ENCODE measurements at regions not wholly inside any gene's neighbourhood (a gene's known extent, or its start where the extent isn't known, plus 50 kb on each side); places are given as distances from the start of the nearest gene placed in this dataset.

GRCh38 chr21:23316190-23316589 is 2291.1 kb downstream of the MRPL39 start:
- no peak overlapping the region for H3K27ac ChIP-seq
- no peaks in the 10 kb centered on the region for H3K4me1 ChIP-seq
- H3K9me3 ChIP-seq: no peaks in the 10 kb centered on the region
- no peak for TF ChIP-seq POLR2AphosphoS5 (IDR thresholded peaks at IDR 0.05)
- no peak for TF ChIP-seq EP300 (IDR thresholded peaks at IDR 0.05)
- TF ChIP-seq POLR2A (IDR thresholded peaks at IDR 0.05): no peak
- no peak for TF ChIP-seq CTCF (IDR thresholded peaks at IDR 0.05)
- ATAC-seq: no peak
- H3K27me3 ChIP-seq: no peaks in the 10 kb centered on the region
- no peak overlapping the region for H3K4me3 ChIP-seq
- H3K36me3 ChIP-seq: no peaks in the 10 kb centered on the region

GRCh38 chr21:23308741-23309140 is 2298.5 kb downstream of the MRPL39 start:
- TF ChIP-seq POLR2AphosphoS5 (IDR thresholded peaks at IDR 0.05) (no peak), POLR2A (IDR thresholded peaks at IDR 0.05) (no peak), EP300 (IDR thresholded peaks at IDR 0.05) (no peak), CTCF (IDR thresholded peaks at IDR 0.05) (no peak)
- Histone ChIP-seq H3K27ac (no peak overlapping the region), H3K36me3 (no peaks in the 10 kb centered on the region), H3K4me3 (no peak overlapping the region), H3K4me1 (no peaks in the 10 kb centered on the region), H3K9me3 (no peaks in the 10 kb centered on the region), H3K27me3 (no peaks in the 10 kb centered on the region)
- no peak for ATAC-seq
- WGBS, 2 donors (ENCODE audit: low coverage in 1 of 2): 28 to 31% methylated on average over 1 of the region's 1 CpG

- Histone ChIP-seq H3K36me3 (no peaks in the 10 kb centered on the region), H3K4me3 (no peak overlapping the region)
Measured at GRCh38 chr21:23307065-23307464, 2300.2 kb downstream of the MRPL39 start.

GRCh38 chr21:23292292-23292691 is 2294.1 kb downstream of the NCAM2 start:
- no peaks in the 10 kb centered on the region for H3K9me3 ChIP-seq
- no peaks in the 10 kb centered on the region for H3K4me1 ChIP-seq
- WGBS, 2 donors (ENCODE audit: low coverage in 1 of 2): 61 to 88% methylated on average over 3 of the region's 3 CpGs
- H3K27me3 ChIP-seq: no peaks in the 10 kb centered on the region
- no peak for ATAC-seq
- H3K36me3 ChIP-seq: no peaks in the 10 kb centered on the region
- no peak overlapping the region for H3K4me3 ChIP-seq
- no peak overlapping the region for H3K27ac ChIP-seq
- no peak for TF ChIP-seq CTCF (IDR thresholded peaks at IDR 0.05)
- no peak for TF ChIP-seq POLR2A (IDR thresholded peaks at IDR 0.05)
- TF ChIP-seq EP300 (IDR thresholded peaks at IDR 0.05): no peak
- no peak for TF ChIP-seq POLR2AphosphoS5 (IDR thresholded peaks at IDR 0.05)

More at GRCh38 chr21:23307065-23307464, 2300.2 kb downstream of the MRPL39 start:
- 0 to 50% methylated on average over 1 of the region's 1 CpG for WGBS, 2 donors (ENCODE audit: low coverage in 1 of 2)
- no peak for ATAC-seq
- Histone ChIP-seq H3K27ac (no peak overlapping the region), H3K27me3 (no peaks in the 10 kb centered on the region), H3K9me3 (no peaks in the 10 kb centered on the region), H3K4me1 (no peaks in the 10 kb centered on the region)
- TF ChIP-seq POLR2A (IDR thresholded peaks at IDR 0.05): no peak
- no peak for TF ChIP-seq EP300 (IDR thresholded peaks at IDR 0.05)
- no peak for TF ChIP-seq POLR2AphosphoS5 (IDR thresholded peaks at IDR 0.05)
- no peak for TF ChIP-seq CTCF (IDR thresholded peaks at IDR 0.05)

GRCh38 chr21:23281917-23282316 is 2283.7 kb downstream of the NCAM2 start:
- no peak for TF ChIP-seq EP300 (IDR thresholded peaks at IDR 0.05)
- TF ChIP-seq CTCF (IDR thresholded peaks at IDR 0.05): no peak
- TF ChIP-seq POLR2AphosphoS5 (IDR thresholded peaks at IDR 0.05): no peak
- no peak for TF ChIP-seq POLR2A (IDR thresholded peaks at IDR 0.05)
- no peaks in the 10 kb centered on the region for H3K9me3 ChIP-seq
- no peak for ATAC-seq
- H3K4me3 ChIP-seq: no peak overlapping the region
- 80 to 93% methylated on average over 1 to 2 of the region's 2 CpGs for WGBS, 2 donors (ENCODE audit: low coverage in 1 of 2)
- no peaks in the 10 kb centered on the region for H3K4me1 ChIP-seq
- H3K36me3 ChIP-seq: no peaks in the 10 kb centered on the region
- H3K27ac ChIP-seq: no peak overlapping the region
- no peaks in the 10 kb centered on the region for H3K27me3 ChIP-seq
